GM18951 (cell line): ENCODE measurements at regions not wholly inside any gene's neighbourhood (a gene's known extent, or its start where the extent isn't known, plus 50 kb on each side); places are given as distances from the start of the nearest gene placed in this dataset.

Experiments
- POLR2A ChIP-seq: IDR thresholded peaks from 4 replicates; pipeline ENCODE4 v1.6.1; 2011; ENCODE audit warnings: mild to moderate bottlenecking; ENCODE audit not compliant: insufficient read length, insufficient read depth; ENCODE audit errors: extremely low read depth
- in situ Hi-C: fragments of 300-500 bp; cut with MboI; formaldehyde crosslinking; loops from one replicate; pipeline ENCODE4 v1.12.0; 2022; ENCODE audit warnings: low sequenced_read_pairs, mixed read lengths, inconsistent platforms; ENCODE audit not compliant: unreplicated experiment

DNA sequence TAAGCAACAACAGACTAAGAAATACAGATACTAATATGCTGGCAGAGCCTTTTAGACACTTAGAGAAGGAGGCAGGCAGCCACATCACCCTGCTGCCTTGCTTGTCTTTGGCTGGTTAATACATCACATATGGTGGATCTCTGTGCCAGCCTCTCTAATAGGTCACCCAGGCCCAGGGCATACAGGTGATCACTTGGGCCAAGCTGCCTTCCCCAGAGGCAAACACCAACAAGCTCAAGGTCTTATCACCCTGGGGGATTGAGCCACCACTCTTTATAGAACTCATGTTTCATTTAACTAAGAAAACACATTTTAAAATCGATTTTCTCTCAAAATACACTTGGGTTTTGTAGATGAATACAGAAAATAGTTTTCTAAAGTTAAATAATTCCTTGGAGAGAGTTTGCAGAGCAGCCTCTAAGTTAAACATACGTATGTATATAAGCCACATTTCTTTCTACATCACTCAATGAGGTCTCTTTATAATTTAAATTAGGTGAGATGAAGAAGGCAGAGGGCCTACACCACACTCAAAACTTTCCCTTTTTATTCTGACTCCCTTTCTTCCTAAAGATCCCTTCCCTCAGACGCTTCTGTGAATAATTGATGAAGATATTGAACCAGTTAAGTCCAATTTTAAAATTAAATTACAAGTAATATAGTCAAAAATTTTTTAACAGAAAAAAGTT, 556.8 kb upstream of the GHITM start:
- in situ Hi-C loops, result no loop called here
- no peak for TF ChIP-seq POLR2A

DNA sequence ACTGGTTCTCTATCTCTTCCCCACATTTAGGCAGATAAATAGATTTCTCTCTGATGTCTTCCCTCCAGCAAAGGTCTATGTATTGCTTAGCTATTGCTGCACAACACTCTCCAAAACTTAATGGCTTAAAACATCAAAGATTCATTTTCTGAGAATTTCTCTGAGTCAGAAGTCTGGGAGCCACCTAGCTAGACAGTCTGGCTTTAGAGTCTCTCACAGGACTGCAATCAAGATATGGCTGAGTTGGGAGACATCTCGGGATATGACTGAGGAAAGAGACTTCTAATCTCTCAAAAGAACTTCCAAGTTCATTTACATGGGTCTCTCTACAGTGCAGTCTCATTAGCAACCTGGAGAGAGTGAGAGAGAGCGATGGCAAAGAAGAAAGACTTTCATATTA, 553.6 kb upstream of the GHITM start:
- TF ChIP-seq POLR2A, result no peak
- in situ Hi-C loops, result no loop called here

DNA sequence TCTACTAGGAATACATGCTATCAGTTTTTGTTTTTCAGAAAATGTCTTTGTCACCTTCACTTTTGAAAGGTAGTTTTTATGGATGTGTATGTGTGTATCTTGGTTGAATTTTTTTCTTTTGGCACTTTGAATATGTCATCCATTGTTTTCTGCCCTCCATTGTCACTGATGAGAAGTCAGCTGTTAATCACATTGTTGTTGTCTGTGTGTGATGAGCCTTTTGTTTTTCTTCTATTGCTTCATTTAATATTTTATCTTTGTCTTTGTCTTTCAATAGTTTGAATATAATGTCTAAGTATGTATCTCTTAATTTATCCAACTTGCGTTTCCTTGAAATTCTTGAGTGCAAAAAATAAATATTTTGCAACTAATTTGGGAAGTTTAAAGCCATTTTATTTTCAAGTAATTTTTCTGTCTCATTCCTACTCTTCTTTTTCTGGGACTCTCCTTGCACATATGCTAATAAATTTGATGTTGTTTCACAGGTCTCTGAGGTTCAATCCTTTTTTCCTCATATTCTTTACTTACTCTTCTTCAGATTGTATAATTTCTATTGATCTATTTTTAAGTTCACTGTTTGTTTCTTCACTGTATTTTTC, 546.9 kb upstream of the GHITM start:
- TF ChIP-seq POLR2A, result no peak
- in situ Hi-C loops, result no loop called here

- in situ Hi-C loops, result no loop called here
- TF ChIP-seq POLR2A, result no peak
Observed at GRCh38 chr10:83603708-83604107, 535.6 kb upstream of the GHITM start.

GRCh38 chr10:83605783-83606630, 533.3 kb upstream of the GHITM start:
- in situ Hi-C loops, result no loop called here
- TF ChIP-seq POLR2A, result no peak

DNA sequence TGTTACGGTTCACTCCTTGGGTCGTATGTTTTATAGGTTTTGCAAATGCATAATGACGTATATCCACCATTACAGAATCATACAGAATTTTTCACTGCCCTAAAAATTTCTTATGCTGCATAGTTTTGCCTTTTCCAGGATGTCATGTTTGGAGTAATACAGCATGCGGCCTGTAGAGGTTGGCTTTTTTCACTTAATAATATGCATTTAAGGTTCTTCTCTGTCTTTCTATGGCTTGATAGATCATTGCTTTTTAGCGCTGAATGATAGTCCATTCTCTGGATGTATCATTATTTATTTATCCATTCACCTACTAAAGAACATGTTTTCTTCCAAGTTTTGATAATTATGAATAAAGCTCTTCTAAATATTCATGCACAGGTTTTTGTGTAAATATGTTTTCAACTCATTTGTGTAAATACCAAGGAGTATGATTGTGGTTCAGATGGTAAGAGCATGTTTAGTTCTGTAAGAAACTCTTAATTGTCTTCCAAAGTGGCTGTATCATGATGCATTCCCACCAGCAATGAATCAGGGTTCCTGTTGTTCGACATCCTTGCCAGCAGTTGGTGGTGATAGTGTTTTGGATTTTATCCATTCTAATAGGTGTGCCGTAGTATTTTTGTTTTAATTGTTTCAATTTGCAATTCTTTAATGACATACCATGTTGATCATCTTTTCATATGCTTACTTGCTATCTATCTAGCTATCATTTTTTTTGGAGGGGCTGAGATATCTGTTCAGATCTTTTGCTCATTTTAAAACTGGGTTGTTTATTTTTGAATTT, 531.2 kb upstream of the GHITM start:
- no peak for TF ChIP-seq POLR2A
- in situ Hi-C loops, result no loop called here

DNA sequence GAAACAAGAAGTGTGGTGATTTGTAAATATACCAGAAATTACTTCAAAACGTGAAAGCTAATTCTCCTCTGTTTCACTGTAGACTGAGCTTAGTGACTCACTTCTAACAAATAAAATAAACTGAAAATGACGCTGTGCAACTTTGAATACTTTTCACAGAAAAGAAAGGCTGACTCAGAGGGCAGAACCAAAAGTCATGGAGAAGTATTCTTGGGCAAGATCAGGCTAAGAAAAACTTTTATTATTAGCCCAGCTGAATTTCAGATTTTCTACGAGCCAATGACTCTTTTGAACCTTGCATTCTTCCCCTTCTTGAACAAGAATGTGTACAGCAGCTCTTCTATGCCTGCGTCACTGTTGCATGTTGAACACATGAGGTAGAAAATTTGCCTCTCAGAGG, 527.3 kb upstream of the GHITM start:
- no peak for TF ChIP-seq POLR2A
- in situ Hi-C loops, result no loop called here

DNA sequence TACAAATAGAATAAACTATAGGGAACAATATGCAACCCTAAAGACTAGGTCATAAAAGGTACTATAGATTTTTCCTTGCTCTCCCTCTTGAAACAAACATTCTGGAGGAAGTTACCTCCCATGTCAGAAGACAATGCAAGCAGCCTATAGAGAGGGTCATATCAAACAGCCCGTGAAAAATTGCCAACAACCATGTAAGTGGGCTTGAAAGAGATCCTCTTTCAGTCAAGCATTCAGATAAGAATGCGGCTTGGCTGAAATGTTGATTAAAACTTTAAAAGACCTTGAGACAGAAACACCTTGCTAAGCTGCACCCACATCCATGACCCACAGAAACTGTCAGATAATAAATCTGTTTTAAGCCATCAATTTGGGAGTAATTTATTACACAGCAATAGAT, 526.6 kb upstream of the GHITM start:
- no peak for TF ChIP-seq POLR2A
- in situ Hi-C loops, result no loop called here

DNA sequence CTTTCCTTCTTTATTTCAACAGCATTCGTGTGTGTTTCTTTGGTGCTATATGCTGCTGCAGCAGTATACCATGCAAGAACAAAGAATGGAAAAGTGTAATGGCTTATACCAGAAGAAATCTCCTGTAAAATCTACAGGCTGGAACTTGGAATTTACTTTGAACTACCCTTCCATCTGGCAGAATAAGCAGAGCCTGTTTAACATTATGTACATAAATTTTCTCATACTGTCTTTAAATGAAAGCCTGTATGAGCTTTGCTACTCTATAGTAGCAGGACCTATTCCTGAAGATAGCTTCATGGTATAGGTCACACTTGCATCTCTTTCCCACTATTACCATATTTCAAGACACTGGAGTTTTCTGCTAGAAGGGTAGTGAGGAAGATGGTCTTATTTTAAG, 522.1 kb upstream of the GHITM start:
- TF ChIP-seq POLR2A, result no peak
- in situ Hi-C loops, result no loop called here

DNA sequence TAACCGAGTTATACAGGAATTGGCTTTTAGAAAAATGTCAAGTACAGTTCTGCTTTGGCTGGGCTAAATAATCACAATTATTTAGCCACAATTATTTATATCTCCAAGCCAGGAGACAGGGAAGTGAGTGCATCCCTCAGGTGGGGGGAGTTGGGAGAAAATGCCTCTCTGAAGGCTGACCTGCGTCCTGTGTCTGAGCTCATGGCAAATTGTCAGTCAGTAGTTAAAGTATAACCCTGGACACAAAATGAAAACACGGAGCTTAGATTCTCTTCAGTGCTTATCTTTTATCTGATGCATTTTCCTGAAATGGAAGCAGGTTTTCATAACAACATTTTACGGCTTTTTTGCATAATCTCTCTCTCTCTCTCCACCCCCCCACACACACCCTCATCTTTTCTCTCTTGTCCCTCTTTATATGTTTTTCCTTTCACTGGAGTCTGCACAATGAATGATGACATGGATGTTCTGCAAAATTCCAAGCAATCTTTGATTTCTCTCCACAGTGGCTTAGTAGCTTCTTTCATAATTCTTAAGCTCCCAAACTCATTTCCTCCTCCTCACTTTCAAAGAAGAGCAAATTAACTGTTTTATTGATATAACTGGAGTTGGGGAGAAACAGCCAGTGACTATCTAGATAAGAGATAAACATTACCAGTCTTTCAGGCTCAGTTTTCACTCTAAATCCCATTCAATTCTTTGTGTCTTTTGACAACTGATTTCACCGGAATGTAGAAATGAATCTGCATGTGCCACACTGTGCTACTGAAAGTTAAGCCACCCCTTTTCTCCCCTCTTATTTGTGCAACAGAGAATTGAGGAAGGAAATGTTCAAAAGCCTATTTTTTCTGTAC, 521.4 kb upstream of the GHITM start:
- TF ChIP-seq POLR2A, result no peak
- in situ Hi-C loops, result no loop called here

GRCh38 chr10:83625831-83626360, 513.4 kb upstream of the GHITM start:
- TF ChIP-seq POLR2A, result no peak

DNA sequence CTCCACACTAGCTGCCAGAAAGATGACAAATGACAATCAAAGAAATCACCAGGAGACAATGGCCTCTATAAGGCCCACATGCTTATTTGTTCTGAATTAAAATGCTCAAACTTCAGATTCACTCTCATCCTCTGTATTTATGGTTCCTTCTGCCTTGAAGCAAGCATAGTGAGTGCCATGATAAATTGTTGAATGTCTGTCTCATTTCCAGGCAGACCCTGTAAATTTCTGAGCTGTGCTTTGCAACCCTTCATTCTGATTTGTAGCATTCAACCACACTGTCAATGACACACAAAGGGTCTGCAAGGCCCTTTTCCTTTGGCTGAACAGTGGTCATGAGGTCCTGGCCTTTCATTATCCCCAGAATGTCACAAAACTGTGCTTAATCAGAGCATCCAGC, 506.6 kb upstream of the GHITM start:
- TF ChIP-seq POLR2A, result no peak
- in situ Hi-C loops, result no loop called here

More at GRCh38 chr10:83625831-83626360, 513.4 kb upstream of the GHITM start:
- in situ Hi-C loops, result no loop called here
